K562 (cell line): ENCODE measurements at regions not wholly inside any gene's neighbourhood (a gene's known extent, or its start where the extent isn't known, plus 50 kb on each side); places are given as distances from the start of the nearest gene placed in this dataset.
A peak's percentile ranks its signal among the peaks of the same experiment; 100 is the strongest.

ENCODE experiments used
- ADNP ChIP-seq: fragments of 200-800 bp; sonication (Bioruptor generic); IDR thresholded peaks from 2 replicates; pipeline ENCODE4 v1.6.1; 2016; ENCODE audit warnings: missing genetic modification characterization, missing compliant biosample characterization
- ARID2 ChIP-seq: fragments of 450-650 bp; IDR thresholded peaks from 2 replicates; pipeline ENCODE4 v1.6.1; 2017; ENCODE audit warnings: antibody characterized with exemption, mild to moderate bottlenecking
- EZH2 ChIP-seq: IDR thresholded peaks from 2 replicates; pipeline ENCODE4 v1.6.1; 2012; ENCODE audit warnings: low read depth, mild to moderate bottlenecking, inconsistent platforms, low read length, borderline replicate concordance
- FOXA3 ChIP-seq, 2 experiments: fragments of 450-650 bp in 1 of 2; sonication (generic) in 1 of 2; formaldehyde crosslinking; IDR thresholded peaks in 1 of 2; conservative IDR thresholded peaks in 1 of 2; 2 replicates each; pipeline versions ENCODE4 v1.4.0 to v1.8.0; 2020 to 2022; ENCODE audit warnings: mild to moderate bottlenecking in 2 of 2, missing genetic modification reagents in 1 of 2
- FOXK2 ChIP-seq, 2 experiments: fragments of 450-650 bp; IDR thresholded peaks in 1 of 2; conservative IDR thresholded peaks in 1 of 2; 2 replicates each; pipeline ENCODE4 v1.6.1; 2016; ENCODE audit warnings: low read depth in 2 of 2, mild to moderate bottlenecking in 1 of 2
- HDGF ChIP-seq: fragments of 450-650 bp; IDR thresholded peaks from 2 replicates; pipeline ENCODE4 v1.6.1; 2016
- HNRNPLL ChIP-seq: fragments of 200-400 bp; formaldehyde crosslinking; IDR thresholded peaks from 2 replicates; pipeline ENCODE4 v1.6.1; 2017; ENCODE audit warnings: low read length, low read depth, mild to moderate bottlenecking; ENCODE audit not compliant: poor library complexity, severe bottlenecking
- LARP7 ChIP-seq: fragments of 450-650 bp; IDR thresholded peaks from 2 replicates; pipeline ENCODE4 v1.6.1; 2016
- LCOR ChIP-seq: sonication (generic); formaldehyde crosslinking; IDR thresholded peaks from 2 replicates; pipeline ENCODE4 v1.8.0; 2022; ENCODE audit warnings: mild to moderate bottlenecking, missing genetic modification reagents
- PHB2 ChIP-seq: fragments of 450-650 bp; IDR thresholded peaks from 2 replicates; pipeline ENCODE4 v1.6.1; 2017; ENCODE audit warnings: low read depth
- POLR2AphosphoS2 ChIP-seq: IDR thresholded peaks from 2 replicates; pipeline ENCODE4 v1.6.1; 2012; ENCODE audit warnings: low read length, improper control_type of control experiment
- PRMT5 ChIP-seq: sonication (generic); formaldehyde crosslinking; IDR thresholded peaks from 2 replicates; pipeline ENCODE4 v1.5.0; 2020; ENCODE audit warnings: missing genetic modification reagents
- RBBP5 ChIP-seq: fragments of 200-600 bp; sonication (generic); IDR thresholded peaks from 2 replicates; pipeline ENCODE4 v1.6.1; 2012; ENCODE audit warnings: borderline replicate concordance, mild to moderate bottlenecking, low read length, control low read depth, inconsistent platforms; ENCODE audit not compliant: insufficient read depth, poor library complexity, severe bottlenecking
- SMARCA4 ChIP-seq: fragments of 450-650 bp; IDR thresholded peaks from 2 replicates; pipeline ENCODE4 v1.6.1; 2016
- TAF7 ChIP-seq: fragments of 450-650 bp; IDR thresholded peaks from 2 replicates; pipeline ENCODE4 v1.6.1; 2016; ENCODE audit warnings: missing genetic modification characterization, missing compliant biosample characterization
- TAL1 ChIP-seq: fragments of 450-650 bp; IDR thresholded peaks from 2 replicates; pipeline ENCODE4 v1.6.1; 2016; ENCODE audit warnings: mild to moderate bottlenecking
- TARDBP ChIP-seq: fragments of 450-650 bp; IDR thresholded peaks from 2 replicates; pipeline ENCODE4 v1.6.1; 2016
- USF1 ChIP-seq: sonication (generic); formaldehyde crosslinking; IDR thresholded peaks from 2 replicates; pipeline ENCODE4 v1.9.0; 2022; ENCODE audit warnings: mild to moderate bottlenecking, missing genetic modification reagents
- ZBTB17 ChIP-seq: fragments of 450-650 bp; formaldehyde crosslinking; IDR thresholded peaks from 2 replicates; pipeline ENCODE4 v1.4.0; 2020; ENCODE audit warnings: mild to moderate bottlenecking
- ZMIZ1 ChIP-seq, 2 experiments: fragments of 150-350 bp in 1 of 2; IDR thresholded peaks; 2 replicates each; pipeline ENCODE4 v1.6.1; 2012 to 2016; ENCODE audit warnings: low read depth in 2 of 2, low read length in 2 of 2, mild to moderate bottlenecking in 1 of 2, moderate library complexity in 1 of 2
- ZNF143 ChIP-seq: sonication (generic); formaldehyde crosslinking; IDR thresholded peaks from 2 replicates; pipeline ENCODE4 v1.9.0; 2022; ENCODE audit warnings: mild to moderate bottlenecking, missing genetic modification reagents
- ZNF263 ChIP-seq: sonication (generic); formaldehyde crosslinking; IDR thresholded peaks from 2 replicates; pipeline ENCODE4 v1.8.0; 2022; ENCODE audit warnings: mild to moderate bottlenecking, missing genetic modification reagents, borderline replicate concordance
- ZNF644 ChIP-seq: fragments of 200-800 bp; sonication (Bioruptor generic); IDR thresholded peaks from 2 replicates; pipeline ENCODE4 v1.6.1; 2016; ENCODE audit warnings: low read depth, missing genetic modification characterization, missing compliant biosample characterization
- TF ChIP-seq, protein P1 (sequence below): sonication (generic); formaldehyde crosslinking; IDR thresholded peaks from 2 replicates; pipeline ENCODE4 v1.8.0; 2022; ENCODE audit warnings: mild to moderate bottlenecking, missing genetic modification reagents

GRCh38 chr9:129489838-129490582, 130.9 kb downstream of the C9orf50 start (continued):
- TF ChIP-seq FOXA3 (CRISPR knock-in tag; conservative IDR thresholded peaks at IDR 0.05 in 1 of 2, IDR thresholded peaks at IDR 0.05 in 1 of 2), result peak in 1 of 2 experiments; percentile 32; a peak in 2 of 4 replicates
- TF ChIP-seq ARID2, result 0 out of 2 replicates have a peak, but pooled peaks have one; percentile 25
- TF ChIP-seq ZNF644 (tag), result peak; percentile 16
- TF ChIP-seq ZBTB17 (CRISPR knock-in tag), result no peak
- peak; percentile 99 for TF ChIP-seq HDGF
- peak; percentile 48; the same call in 1 of the 2 replicates for TF ChIP-seq ZNF263 (CRISPR knock-in tag)
- no peak for TF ChIP-seq ADNP (tag)
- 0 out of 2 replicates have a peak, but pooled peaks have one; percentile 33 for TF ChIP-seq SMARCA4
- TF ChIP-seq ZNF143 (CRISPR knock-in tag), result 0 out of 2 replicates have a peak, but pooled peaks have one; percentile 26
- TF ChIP-seq PRMT5 (CRISPR knock-in tag), result no peak
- TF ChIP-seq ZMIZ1 (IDR thresholded peaks at IDR 0.05; ENCODE audit: low read depth in 2 of 2, low read length in 2 of 2), result no peak
- TF ChIP-seq USF1 (CRISPR knock-in tag), result peak; percentile 49; the same call in 1 of the 2 replicates
- no peak for TF ChIP-seq HNRNPLL
- TF ChIP-seq FOXK2 (conservative IDR thresholded peaks at IDR 0.05 in 1 of 2, IDR thresholded peaks at IDR 0.05 in 1 of 2; ENCODE audit: low read depth in 2 of 2), result peak in 1 of 2 experiments; percentile 34; a peak in 1 of 4 replicates
- no peak for TF ChIP-seq EZH2
- TF ChIP-seq, protein P1, sequence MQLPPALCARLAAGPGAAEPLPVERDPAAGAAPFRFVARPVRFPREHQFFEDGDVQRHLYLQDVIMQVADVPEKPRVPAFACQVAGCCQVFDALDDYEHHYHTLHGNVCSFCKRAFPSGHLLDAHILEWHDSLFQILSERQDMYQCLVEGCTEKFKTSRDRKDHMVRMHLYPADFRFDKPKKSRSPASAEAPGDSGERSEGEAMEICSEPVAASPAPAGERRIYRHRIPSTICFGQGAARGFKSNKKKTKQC (CRISPR knock-in tag), result 0 out of 2 replicates have a peak, but pooled peaks have one; percentile 15
- no peak for TF ChIP-seq LCOR (CRISPR knock-in tag)
- TF ChIP-seq POLR2AphosphoS2, result peak; percentile 60; the same call in 1 of the 2 replicates
- 0 out of 2 replicates have a peak, but pooled peaks have one; percentile 16 for TF ChIP-seq TAL1
- TF ChIP-seq TARDBP, result peak; percentile 44; the same call in 1 of the 2 replicates
- TF ChIP-seq TAF7 (tag), result peak; percentile 43; the same call in 1 of the 2 replicates
- TF ChIP-seq RBBP5, result peak; percentile 41
- TF ChIP-seq PHB2, result 0 out of 2 replicates have a peak, but pooled peaks have one; percentile 42
- TF ChIP-seq LARP7, result peak; percentile 60; the same call in 1 of the 2 replicates
